Tibial nerve (tissue), 4 donors: ENCODE measurements at regions not wholly inside any gene's neighbourhood (a gene's known extent, or its start where the extent isn't known, plus 50 kb on each side); places are given as distances from the start of the nearest gene placed in this dataset.
"Not testable (repeated sequence)": the region's sequence is repeated elsewhere in the genome, so short reads cannot be mapped to it uniquely, and the experiment has no call there.

ENCODE experiments used
- EP300 ChIP-seq, 2 donors: sonication (generic); formaldehyde crosslinking; IDR thresholded peaks; one replicate each; pipeline ENCODE4 v1.6.1; 2017; ENCODE audit warnings: antibody characterized with exemption in 2 of 2, mild to moderate bottlenecking in 1 of 2
- TF ChIP-seq, protein P1 (sequence below), 5 experiments: fragments of 200-600 bp in 3 of 5; fragments of 450-650 bp in 2 of 5; sonication (generic) in 3 of 5; IDR thresholded peaks; one replicate each; pipeline ENCODE4 v1.5.1; 2016 to 2019; ENCODE audit warnings: antibody characterized with exemption in 5 of 5, mild to moderate bottlenecking in 3 of 5, moderate library complexity in 2 of 5

DNA sequence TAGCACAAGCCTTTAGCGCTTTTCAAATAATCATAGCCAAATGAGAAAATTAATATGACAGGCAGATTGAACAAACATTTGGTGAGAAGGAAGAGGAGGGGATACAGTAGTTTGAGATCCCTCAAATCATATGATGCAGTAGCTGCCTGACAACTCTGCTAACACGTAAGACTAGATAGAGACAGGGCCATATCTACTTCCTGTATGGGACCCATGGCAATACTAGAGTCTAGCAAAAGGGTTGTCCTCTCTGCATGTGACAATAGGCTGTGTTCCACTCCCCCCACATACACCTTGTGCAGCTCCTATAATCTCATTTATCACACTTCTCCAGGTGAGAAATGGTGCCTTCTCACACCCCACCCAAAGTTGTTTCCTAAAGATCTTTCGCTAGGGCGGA lies 134.2 kb upstream of the NBPF9 start:
- TF ChIP-seq, protein P1, sequence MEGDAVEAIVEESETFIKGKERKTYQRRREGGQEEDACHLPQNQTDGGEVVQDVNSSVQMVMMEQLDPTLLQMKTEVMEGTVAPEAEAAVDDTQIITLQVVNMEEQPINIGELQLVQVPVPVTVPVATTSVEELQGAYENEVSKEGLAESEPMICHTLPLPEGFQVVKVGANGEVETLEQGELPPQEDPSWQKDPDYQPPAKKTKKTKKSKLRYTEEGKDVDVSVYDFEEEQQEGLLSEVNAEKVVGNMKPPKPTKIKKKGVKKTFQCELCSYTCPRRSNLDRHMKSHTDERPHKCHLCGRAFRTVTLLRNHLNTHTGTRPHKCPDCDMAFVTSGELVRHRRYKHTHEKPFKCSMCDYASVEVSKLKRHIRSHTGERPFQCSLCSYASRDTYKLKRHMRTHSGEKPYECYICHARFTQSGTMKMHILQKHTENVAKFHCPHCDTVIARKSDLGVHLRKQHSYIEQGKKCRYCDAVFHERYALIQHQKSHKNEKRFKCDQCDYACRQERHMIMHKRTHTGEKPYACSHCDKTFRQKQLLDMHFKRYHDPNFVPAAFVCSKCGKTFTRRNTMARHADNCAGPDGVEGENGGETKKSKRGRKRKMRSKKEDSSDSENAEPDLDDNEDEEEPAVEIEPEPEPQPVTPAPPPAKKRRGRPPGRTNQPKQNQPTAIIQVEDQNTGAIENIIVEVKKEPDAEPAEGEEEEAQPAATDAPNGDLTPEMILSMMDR (IDR thresholded peaks at IDR 0.05): not testable (repeated sequence)
- not testable (repeated sequence) for TF ChIP-seq EP300 (IDR thresholded peaks at IDR 0.05)
